K562 (cell line): ENCODE measurements at regions not wholly inside any gene's neighbourhood (a gene's known extent, or its start where the extent isn't known, plus 50 kb on each side); places are given as distances from the start of the nearest gene placed in this dataset.

Experiments used
- E2F6 ChIP-seq, 2 experiments: IDR thresholded peaks; 2 replicates each; pipeline ENCODE4 v1.6.1; 2011; ENCODE audit warnings: borderline replicate concordance in 1 of 2, control low read depth in 1 of 2, low read depth in 1 of 2, low read length in 1 of 2, mild to moderate bottlenecking in 1 of 2, mixed read lengths in 1 of 2, moderate library complexity in 1 of 2; ENCODE audit not compliant: insufficient read depth in 1 of 2, insufficient read length in 1 of 2, poor library complexity in 1 of 2, severe bottlenecking in 1 of 2; ENCODE audit errors: extremely low read depth in 1 of 2
- EZH2 ChIP-seq: IDR thresholded peaks from 2 replicates; pipeline ENCODE4 v1.6.1; 2012; ENCODE audit warnings: low read depth, mild to moderate bottlenecking, inconsistent platforms, low read length, borderline replicate concordance
- FIP1L1 ChIP-seq: fragments of 200-400 bp; formaldehyde crosslinking; IDR thresholded peaks from 2 replicates; pipeline ENCODE4 v1.6.1; 2018; ENCODE audit warnings: mild to moderate bottlenecking, low read depth, low read length; ENCODE audit not compliant: poor library complexity, severe bottlenecking
- HNRNPL ChIP-seq: fragments of 200-400 bp; formaldehyde crosslinking; IDR thresholded peaks from 2 replicates; pipeline ENCODE4 v1.6.1; 2017; ENCODE audit warnings: low read depth, mild to moderate bottlenecking, low read length
- POLR2AphosphoS5 ChIP-seq: IDR thresholded peaks from 2 replicates; pipeline ENCODE4 v1.6.1; 2011; ENCODE audit warnings: mild to moderate bottlenecking, low read depth, low read length, moderate library complexity; ENCODE audit not compliant: control insufficient read depth, insufficient read depth
- SMARCC2 ChIP-seq: fragments of 450-650 bp; IDR thresholded peaks from 2 replicates; pipeline ENCODE4 v1.6.1; 2017; ENCODE audit warnings: antibody characterized with exemption, moderate library complexity, mild to moderate bottlenecking, low read depth
- SMC3 ChIP-seq: conservative IDR thresholded peaks from 2 replicates; pipeline ENCODE4 v1.6.1; 2011; ENCODE audit warnings: low read depth, low read length, improper control_type of control experiment; ENCODE audit not compliant: insufficient read depth
- SNRNP70 ChIP-seq: fragments of 200-400 bp; formaldehyde crosslinking; optimal IDR thresholded peaks from 2 replicates; pipeline ENCODE3; 2017; ENCODE audit warnings: low read depth, low read length
- TF ChIP-seq, protein P1 (sequence below), 2 experiments: fragments of 450-650 bp; IDR thresholded peaks; 2 replicates each; pipeline ENCODE4 v1.6.1; 2016
- TF ChIP-seq, protein P2 (sequence below), 3 experiments: IDR thresholded peaks in 2 of 3; conservative IDR thresholded peaks in 1 of 3; 2 replicates each; pipeline ENCODE4 v1.5.1; 2011 to 2012; ENCODE audit warnings: low read length in 3 of 3, mild to moderate bottlenecking in 3 of 3, control low read depth in 2 of 3, improper control_type of control experiment in 1 of 3, inconsistent platforms in 1 of 3, low read depth in 1 of 3, mixed read lengths in 1 of 3, moderate library complexity in 1 of 3; ENCODE audit not compliant: insufficient read depth in 2 of 3

DNA sequence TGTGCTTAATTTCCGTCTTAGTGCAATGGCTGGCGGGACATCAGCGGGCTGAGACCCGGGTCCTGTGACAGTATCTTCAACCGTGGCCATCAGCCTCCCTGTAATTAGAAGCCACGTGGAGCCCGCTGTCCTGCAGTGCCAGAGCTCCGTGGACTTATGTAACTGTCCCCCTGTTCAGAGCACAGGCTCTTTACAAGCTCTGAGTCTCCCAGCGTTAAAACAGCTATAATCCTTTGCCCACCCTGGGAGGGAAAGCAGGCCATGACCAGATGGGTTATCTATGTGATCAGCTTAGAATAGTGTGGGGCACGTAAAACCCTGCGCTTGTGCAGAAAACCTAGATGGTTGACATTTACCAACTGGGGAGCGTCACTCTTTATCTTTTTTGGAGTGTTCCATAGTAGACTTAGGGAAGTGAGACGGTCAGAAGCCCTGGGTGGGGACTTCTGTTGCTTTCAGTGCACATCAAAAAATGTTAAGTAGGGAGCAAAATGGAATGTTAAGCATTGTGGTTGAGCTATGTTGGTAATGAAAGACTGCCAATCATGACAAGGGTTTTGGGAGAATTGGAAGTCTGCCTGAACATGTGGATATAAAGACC is 103.5 kb upstream of the CADM1 start:
- TF ChIP-seq, protein P1, sequence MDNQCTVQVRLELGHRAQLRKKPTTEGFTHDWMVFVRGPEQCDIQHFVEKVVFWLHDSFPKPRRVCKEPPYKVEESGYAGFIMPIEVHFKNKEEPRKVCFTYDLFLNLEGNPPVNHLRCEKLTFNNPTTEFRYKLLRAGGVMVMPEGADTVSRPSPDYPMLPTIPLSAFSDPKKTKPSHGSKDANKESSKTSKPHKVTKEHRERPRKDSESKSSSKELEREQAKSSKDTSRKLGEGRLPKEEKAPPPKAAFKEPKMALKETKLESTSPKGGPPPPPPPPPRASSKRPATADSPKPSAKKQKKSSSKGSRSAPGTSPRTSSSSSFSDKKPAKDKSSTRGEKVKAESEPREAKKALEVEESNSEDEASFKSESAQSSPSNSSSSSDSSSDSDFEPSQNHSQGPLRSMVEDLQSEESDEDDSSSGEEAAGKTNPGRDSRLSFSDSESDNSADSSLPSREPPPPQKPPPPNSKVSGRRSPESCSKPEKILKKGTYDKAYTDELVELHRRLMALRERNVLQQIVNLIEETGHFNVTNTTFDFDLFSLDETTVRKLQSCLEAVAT (IDR thresholded peaks at IDR 0.05): no peak
- no peak for TF ChIP-seq HNRNPL
- TF ChIP-seq, protein P2, sequence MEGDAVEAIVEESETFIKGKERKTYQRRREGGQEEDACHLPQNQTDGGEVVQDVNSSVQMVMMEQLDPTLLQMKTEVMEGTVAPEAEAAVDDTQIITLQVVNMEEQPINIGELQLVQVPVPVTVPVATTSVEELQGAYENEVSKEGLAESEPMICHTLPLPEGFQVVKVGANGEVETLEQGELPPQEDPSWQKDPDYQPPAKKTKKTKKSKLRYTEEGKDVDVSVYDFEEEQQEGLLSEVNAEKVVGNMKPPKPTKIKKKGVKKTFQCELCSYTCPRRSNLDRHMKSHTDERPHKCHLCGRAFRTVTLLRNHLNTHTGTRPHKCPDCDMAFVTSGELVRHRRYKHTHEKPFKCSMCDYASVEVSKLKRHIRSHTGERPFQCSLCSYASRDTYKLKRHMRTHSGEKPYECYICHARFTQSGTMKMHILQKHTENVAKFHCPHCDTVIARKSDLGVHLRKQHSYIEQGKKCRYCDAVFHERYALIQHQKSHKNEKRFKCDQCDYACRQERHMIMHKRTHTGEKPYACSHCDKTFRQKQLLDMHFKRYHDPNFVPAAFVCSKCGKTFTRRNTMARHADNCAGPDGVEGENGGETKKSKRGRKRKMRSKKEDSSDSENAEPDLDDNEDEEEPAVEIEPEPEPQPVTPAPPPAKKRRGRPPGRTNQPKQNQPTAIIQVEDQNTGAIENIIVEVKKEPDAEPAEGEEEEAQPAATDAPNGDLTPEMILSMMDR (IDR thresholded peaks at IDR 0.05 in 2 of 3, conservative IDR thresholded peaks at IDR 0.05 in 1 of 3; ENCODE audit: insufficient read depth in 2 of 3, low read depth in 1 of 3, low read length in 3 of 3): no peak
- no peak for TF ChIP-seq POLR2AphosphoS5
- TF ChIP-seq FIP1L1: no peak
- TF ChIP-seq EZH2: no peak
- TF ChIP-seq SMARCC2: no peak
- no peak for TF ChIP-seq SNRNP70
- no peak for TF ChIP-seq SMC3
- TF ChIP-seq E2F6 (IDR thresholded peaks at IDR 0.05; ENCODE audit: borderline replicate concordance in 1 of 2, extremely low read depth in 1 of 2, insufficient read depth in 1 of 2, insufficient read length in 1 of 2, low read depth in 1 of 2, low read length in 1 of 2, poor library complexity in 1 of 2, severe bottlenecking in 1 of 2): no peak
